ENCODE measurements at regions not wholly inside any gene's neighbourhood (a gene's known extent, or its start where the extent isn't known, plus 50 kb on each side); places are given as distances from the start of the nearest gene placed in this dataset.

DNA sequence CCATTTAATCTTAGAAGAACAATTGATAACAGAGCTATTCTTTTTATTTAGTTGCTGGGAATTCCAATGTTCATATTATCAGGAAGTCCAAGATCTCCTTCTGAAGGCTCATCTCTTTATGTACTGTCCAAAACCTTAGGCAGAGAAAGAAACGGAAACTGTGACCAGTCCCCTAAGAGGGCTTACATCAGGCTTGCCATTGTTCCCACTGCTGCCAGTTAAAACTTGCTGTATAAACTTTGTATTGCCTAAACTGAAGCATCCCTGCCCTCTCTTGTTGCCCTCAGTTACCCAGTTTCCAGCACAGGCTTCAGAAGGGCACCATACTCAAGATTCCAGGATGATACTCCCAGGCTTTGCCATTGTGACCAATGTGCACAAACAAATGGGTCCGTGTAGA lies 435.2 kb upstream of the NAALADL2 start:
- TF ChIP-seq, protein P1, sequence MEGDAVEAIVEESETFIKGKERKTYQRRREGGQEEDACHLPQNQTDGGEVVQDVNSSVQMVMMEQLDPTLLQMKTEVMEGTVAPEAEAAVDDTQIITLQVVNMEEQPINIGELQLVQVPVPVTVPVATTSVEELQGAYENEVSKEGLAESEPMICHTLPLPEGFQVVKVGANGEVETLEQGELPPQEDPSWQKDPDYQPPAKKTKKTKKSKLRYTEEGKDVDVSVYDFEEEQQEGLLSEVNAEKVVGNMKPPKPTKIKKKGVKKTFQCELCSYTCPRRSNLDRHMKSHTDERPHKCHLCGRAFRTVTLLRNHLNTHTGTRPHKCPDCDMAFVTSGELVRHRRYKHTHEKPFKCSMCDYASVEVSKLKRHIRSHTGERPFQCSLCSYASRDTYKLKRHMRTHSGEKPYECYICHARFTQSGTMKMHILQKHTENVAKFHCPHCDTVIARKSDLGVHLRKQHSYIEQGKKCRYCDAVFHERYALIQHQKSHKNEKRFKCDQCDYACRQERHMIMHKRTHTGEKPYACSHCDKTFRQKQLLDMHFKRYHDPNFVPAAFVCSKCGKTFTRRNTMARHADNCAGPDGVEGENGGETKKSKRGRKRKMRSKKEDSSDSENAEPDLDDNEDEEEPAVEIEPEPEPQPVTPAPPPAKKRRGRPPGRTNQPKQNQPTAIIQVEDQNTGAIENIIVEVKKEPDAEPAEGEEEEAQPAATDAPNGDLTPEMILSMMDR (conservative IDR thresholded peaks at IDR 0.05), result no peak
- TF ChIP-seq ZFX (IDR thresholded peaks at IDR 0.05), result no peak
- H3K27ac ChIP-seq, result no peak overlapping the region

DNA sequence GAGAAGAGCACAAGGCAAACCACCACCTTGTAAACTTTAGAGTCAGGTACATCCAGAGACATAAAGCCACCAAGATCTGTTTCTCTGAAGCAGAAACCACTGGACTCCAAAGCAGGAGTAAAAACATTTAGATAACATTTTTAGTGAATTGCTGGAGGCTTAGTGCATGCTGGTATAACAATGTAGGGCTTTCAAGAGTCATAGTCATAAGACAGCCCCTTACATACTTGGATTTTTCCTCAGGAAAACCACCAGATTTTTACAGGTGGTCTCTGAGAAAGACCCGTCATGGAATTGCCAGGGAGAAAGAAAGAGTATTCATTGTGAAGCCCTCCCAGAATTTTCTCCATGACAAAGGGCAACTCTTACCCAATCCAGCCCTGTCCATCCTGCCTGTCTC lies 434.5 kb upstream of the NAALADL2 start:
- no peak overlapping the region for H3K27ac ChIP-seq
- no peak for TF ChIP-seq ZFX (IDR thresholded peaks at IDR 0.05)
- TF ChIP-seq, protein P1 (conservative IDR thresholded peaks at IDR 0.05), result no peak

DNA sequence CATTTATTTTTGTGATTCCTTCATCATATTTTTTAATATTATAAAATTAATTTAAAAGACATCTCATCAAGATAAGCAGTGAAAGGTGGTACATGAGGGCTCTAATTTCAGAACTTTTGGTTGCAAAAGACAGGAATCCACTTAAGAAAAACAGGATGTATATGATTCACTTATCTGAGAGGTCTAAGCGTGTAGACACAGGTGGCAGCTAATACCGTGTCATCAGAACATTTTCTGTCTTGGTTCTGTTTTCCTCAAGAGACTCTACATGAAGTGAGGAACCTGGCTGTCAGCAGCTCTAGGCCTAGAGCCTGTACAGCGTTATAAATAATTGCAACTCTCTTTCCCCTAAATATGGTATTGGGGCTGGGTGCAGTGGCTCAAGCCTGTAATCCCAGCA lies 433.7 kb upstream of the NAALADL2 start:
- TF ChIP-seq, protein P1 (conservative IDR thresholded peaks at IDR 0.05), result no peak
- TF ChIP-seq ZFX (IDR thresholded peaks at IDR 0.05), result no peak
- H3K27ac ChIP-seq, result no peak overlapping the region

GRCh38 chr3:174430986-174431385 lies 428.1 kb upstream of the NAALADL2 start:
- TF ChIP-seq ZFX (IDR thresholded peaks at IDR 0.05), result no peak
- TF ChIP-seq, protein P1 (conservative IDR thresholded peaks at IDR 0.05), result no peak

GRCh38 chr3:174431717-174432116 lies 427.4 kb upstream of the NAALADL2 start:
- no peak overlapping the region for H3K27ac ChIP-seq
- TF ChIP-seq ZFX (IDR thresholded peaks at IDR 0.05), result no peak
- TF ChIP-seq, protein P1 (conservative IDR thresholded peaks at IDR 0.05), result no peak

More at GRCh38 chr3:174430986-174431385, 428.1 kb upstream of the NAALADL2 start:
- no peak overlapping the region for H3K27ac ChIP-seq

- TF ChIP-seq ZFX (IDR thresholded peaks at IDR 0.05), result no peak
- TF ChIP-seq, protein P1 (conservative IDR thresholded peaks at IDR 0.05), result no peak
- peak overlapping the region; percentile 44; the same call in 1 of the 2 replicates for H3K27ac ChIP-seq
Observed at GRCh38 chr3:174436367-174436766, 422.8 kb upstream of the NAALADL2 start.

DNA sequence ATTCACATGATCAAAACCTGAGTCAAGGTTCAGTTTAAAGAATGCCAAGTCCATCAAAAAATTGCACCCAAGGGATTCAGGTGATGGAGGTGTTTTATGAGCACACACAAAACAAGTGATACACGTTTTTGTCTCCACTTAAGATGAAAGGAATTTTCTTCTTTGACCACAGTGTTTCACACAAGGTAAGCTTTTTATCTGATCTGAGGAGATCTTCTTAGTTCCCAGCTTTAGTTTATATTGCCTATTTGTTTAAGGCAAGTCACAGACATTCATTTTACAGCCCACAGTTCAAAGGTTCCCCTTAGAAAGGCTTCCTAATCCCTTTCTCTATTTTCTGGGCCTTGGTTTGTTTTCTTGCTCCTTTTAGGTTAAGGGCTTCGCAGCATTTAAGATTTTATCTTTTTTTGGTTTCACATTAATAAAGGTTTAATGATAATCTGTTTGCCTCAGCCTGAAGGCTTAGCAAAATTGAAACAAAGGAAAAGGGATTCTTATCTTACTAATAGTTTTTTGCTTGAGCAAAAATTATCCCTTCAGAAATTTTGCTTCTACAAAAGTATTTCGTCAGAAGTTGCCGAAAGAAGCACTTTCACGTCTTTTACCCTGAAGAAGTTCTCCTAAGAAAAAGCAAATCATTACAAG lies 420.5 kb upstream of the NAALADL2 start:
- no peak overlapping the region for H3K27ac ChIP-seq
- TF ChIP-seq, protein P1 (conservative IDR thresholded peaks at IDR 0.05), result no peak
- no peak for TF ChIP-seq ZFX (IDR thresholded peaks at IDR 0.05)
